ENCODE measurements at regions not wholly inside any gene's neighbourhood (a gene's known extent, or its start where the extent isn't known, plus 50 kb on each side); places are given as distances from the start of the nearest gene placed in this dataset.
"Not testable (repeated sequence)": the region's sequence is repeated elsewhere in the genome, so short reads cannot be mapped to it uniquely, and the experiment has no call there.

- no peak for TF ChIP-seq CTCF (conservative IDR thresholded peaks at IDR 0.05; ENCODE audit: low read length)
- TF ChIP-seq EZH2phosphoT487 (IDR thresholded peaks at IDR 0.05; ENCODE audit: borderline replicate concordance) = no peak
- Histone ChIP-seq H3K36me3 (ENCODE audit: insufficient read depth, low read length) (no peaks in the 10 kb centered on the region), H3K4me3 (ENCODE audit: low read length, poor library complexity, severe bottlenecking) (no peak overlapping the region), H3K4me1 (ENCODE audit: insufficient read depth, low read length, poor library complexity, severe bottlenecking) (no peaks in the 10 kb centered on the region), H4K20me1 (ENCODE audit: insufficient read depth, low read length, poor library complexity, severe bottlenecking) (no peaks in the 10 kb centered on the region), H2AFZ (ENCODE audit: low read length) (no peak overlapping the region), H3K79me2 (ENCODE audit: insufficient read depth, low read length) (no peaks in the 10 kb centered on the region), H3F3A (ENCODE audit: low read depth) (no peaks in the 10 kb centered on the region), H3K9me3 (ENCODE audit: insufficient read depth, low read depth, low read length) (no peaks in the 10 kb centered on the region), H3K4me2 (ENCODE audit: low read depth, low read length, poor library complexity, severe bottlenecking) (no peak overlapping the region), H3K9me2 (replicated peaks; ENCODE audit: low read depth, low read length) (no peaks in the 10 kb centered on the region), H3K27me3 (ENCODE audit: insufficient read depth, low read length, poor library complexity, severe bottlenecking) (no peaks in the 10 kb centered on the region), H3K9ac (ENCODE audit: low read depth, low read length, poor library complexity, severe bottlenecking) (no peak overlapping the region)
Observed at GRCh38 chr13:66237411-66238062, 992.6 kb downstream of the PCDH9 start.

GRCh38 chr13:66234159-66234558, 996.0 kb downstream of the PCDH9 start:
- no peaks in the 10 kb centered on the region for H3K36me3 ChIP-seq (ENCODE audit: insufficient read depth, low read length)
- no peak for TF ChIP-seq EZH2phosphoT487 (IDR thresholded peaks at IDR 0.05; ENCODE audit: borderline replicate concordance)
- no peak for TF ChIP-seq CTCF (conservative IDR thresholded peaks at IDR 0.05; ENCODE audit: low read length)
- no peaks in the 10 kb centered on the region for H3K9me3 ChIP-seq (ENCODE audit: insufficient read depth, low read depth, low read length)

GRCh38 chr13:66231958-66232357, 998.2 kb downstream of the PCDH9 start:
- H3K4me2 ChIP-seq (ENCODE audit: low read depth, low read length, poor library complexity, severe bottlenecking); H3K4me1 ChIP-seq (ENCODE audit: insufficient read depth, low read length, poor library complexity, severe bottlenecking); H3K79me2 ChIP-seq (ENCODE audit: insufficient read depth, low read length); H3K27me3 ChIP-seq (ENCODE audit: insufficient read depth, low read length, poor library complexity, severe bottlenecking); H2AFZ ChIP-seq (ENCODE audit: low read length); H3K4me3 ChIP-seq (ENCODE audit: low read length, poor library complexity, severe bottlenecking); H3K9me3 ChIP-seq (ENCODE audit: insufficient read depth, low read depth, low read length); H3K36me3 ChIP-seq (ENCODE audit: insufficient read depth, low read length); H3K9ac ChIP-seq (ENCODE audit: low read depth, low read length, poor library complexity, severe bottlenecking); H3F3A ChIP-seq (ENCODE audit: low read depth); H3K9me2 ChIP-seq (replicated peaks; ENCODE audit: low read depth, low read length); H4K20me1 ChIP-seq (ENCODE audit: insufficient read depth, low read length, poor library complexity, severe bottlenecking): not testable (repeated sequence)

More at GRCh38 chr13:66234159-66234558, 996.0 kb downstream of the PCDH9 start:
- no peaks in the 10 kb centered on the region for H3K9me2 ChIP-seq (replicated peaks; ENCODE audit: low read depth, low read length)
- no peaks in the 10 kb centered on the region for H3K4me1 ChIP-seq (ENCODE audit: insufficient read depth, low read length, poor library complexity, severe bottlenecking)
- H3K4me3 ChIP-seq (ENCODE audit: low read length, poor library complexity, severe bottlenecking) = no peak overlapping the region
- no peak overlapping the region for H3K4me2 ChIP-seq (ENCODE audit: low read depth, low read length, poor library complexity, severe bottlenecking)
- H2AFZ ChIP-seq (ENCODE audit: low read length) = no peak overlapping the region
- H3K9ac ChIP-seq (ENCODE audit: low read depth, low read length, poor library complexity, severe bottlenecking) = no peak overlapping the region
- no peaks in the 10 kb centered on the region for H3K79me2 ChIP-seq (ENCODE audit: insufficient read depth, low read length)
- H4K20me1 ChIP-seq (ENCODE audit: insufficient read depth, low read length, poor library complexity, severe bottlenecking) = no peaks in the 10 kb centered on the region
- no peaks in the 10 kb centered on the region for H3F3A ChIP-seq (ENCODE audit: low read depth)
- H3K27me3 ChIP-seq (ENCODE audit: insufficient read depth, low read length, poor library complexity, severe bottlenecking) = no peaks in the 10 kb centered on the region

GRCh38 chr13:66225072-66225471, 1005.1 kb downstream of the PCDH9 start:
- Histone ChIP-seq H3K79me2 (ENCODE audit: insufficient read depth, low read length) (no peaks in the 10 kb centered on the region), H3K27me3 (ENCODE audit: insufficient read depth, low read length, poor library complexity, severe bottlenecking) (no peaks in the 10 kb centered on the region), H3K4me2 (ENCODE audit: low read depth, low read length, poor library complexity, severe bottlenecking) (no peak overlapping the region), H3K9me2 (replicated peaks; ENCODE audit: low read depth, low read length) (no peaks in the 10 kb centered on the region), H3K4me1 (ENCODE audit: insufficient read depth, low read length, poor library complexity, severe bottlenecking) (no peaks in the 10 kb centered on the region), H3K9ac (ENCODE audit: low read depth, low read length, poor library complexity, severe bottlenecking) (no peak overlapping the region), H3K4me3 (ENCODE audit: low read length, poor library complexity, severe bottlenecking) (no peak overlapping the region), H3F3A (ENCODE audit: low read depth) (no peaks in the 10 kb centered on the region), H4K20me1 (ENCODE audit: insufficient read depth, low read length, poor library complexity, severe bottlenecking) (no peaks in the 10 kb centered on the region), H2AFZ (ENCODE audit: low read length) (no peak overlapping the region), H3K36me3 (ENCODE audit: insufficient read depth, low read length) (no peaks in the 10 kb centered on the region), H3K9me3 (ENCODE audit: insufficient read depth, low read depth, low read length) (no peaks in the 10 kb centered on the region)
- TF ChIP-seq CTCF (conservative IDR thresholded peaks at IDR 0.05; ENCODE audit: low read length) (no peak), EZH2phosphoT487 (IDR thresholded peaks at IDR 0.05; ENCODE audit: borderline replicate concordance) (no peak)

All from Loucy (cell line).